ENCODE measurements at regions not wholly inside any gene's neighbourhood (a gene's known extent, or its start where the extent isn't known, plus 50 kb on each side); places are given as distances from the start of the nearest gene placed in this dataset.
"Not testable (repeated sequence)": the region's sequence is repeated elsewhere in the genome, so short reads cannot be mapped to it uniquely, and the experiment has no call there.

DNA sequence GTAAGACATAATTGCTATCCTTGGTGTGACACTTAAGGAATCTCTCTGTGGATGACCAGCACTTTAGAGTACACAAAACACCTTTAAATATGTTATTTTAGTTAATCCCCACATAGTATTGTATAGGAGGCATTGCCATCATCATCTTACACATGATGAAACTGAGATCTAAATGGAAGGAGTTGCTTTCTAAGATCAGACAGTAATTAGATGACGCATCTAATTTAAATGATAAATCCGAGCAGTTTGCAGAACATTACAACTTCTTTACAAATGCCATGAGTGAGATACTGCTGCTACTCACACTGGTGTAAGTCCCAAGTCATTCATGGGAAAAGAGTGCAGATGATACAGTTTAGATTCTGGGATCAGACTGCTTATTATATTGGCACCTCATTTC lies 431.9 kb downstream of the MFSD1 start:
- no peak for DNase-seq

DNA sequence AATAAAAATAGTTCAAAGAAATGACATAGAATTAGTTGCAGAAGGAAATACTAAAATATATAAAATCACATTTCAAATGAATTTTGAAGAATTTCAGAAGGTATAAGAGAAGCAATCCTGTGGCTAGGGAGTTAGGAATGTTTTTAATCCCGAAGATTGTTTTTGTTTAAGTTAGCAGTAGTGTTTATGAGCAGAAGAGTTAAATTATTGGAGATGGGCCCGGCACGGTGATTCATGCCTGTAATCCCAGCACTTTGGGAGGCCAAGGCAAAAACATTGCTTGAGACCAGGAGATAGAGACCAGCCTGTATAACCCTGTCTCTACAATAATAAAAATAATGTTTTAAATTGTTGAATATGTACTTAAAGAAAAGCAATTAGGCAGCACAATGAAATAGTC lies 432.5 kb downstream of the MFSD1 start:
- DNase-seq = no peak

DNA sequence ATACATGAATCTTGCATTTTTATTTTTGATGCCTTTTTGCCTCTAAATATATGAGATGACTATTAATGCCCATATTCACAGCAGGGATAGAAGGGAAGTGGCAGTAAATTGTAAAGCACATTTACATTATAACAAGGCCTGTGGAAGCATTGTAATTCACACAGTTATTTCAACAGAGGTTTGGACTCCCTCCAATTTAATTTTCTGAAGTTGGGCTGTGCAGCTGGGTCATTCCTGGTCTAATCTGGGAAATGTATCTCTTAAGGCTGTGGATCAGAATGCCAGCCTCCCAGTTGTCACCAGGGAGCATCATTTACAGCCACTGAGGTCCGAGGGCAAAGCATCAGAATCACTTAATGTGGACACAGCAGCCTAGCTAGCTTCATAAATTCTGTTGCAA lies 434.5 kb downstream of the MFSD1 start:
- no peak for DNase-seq

DNA sequence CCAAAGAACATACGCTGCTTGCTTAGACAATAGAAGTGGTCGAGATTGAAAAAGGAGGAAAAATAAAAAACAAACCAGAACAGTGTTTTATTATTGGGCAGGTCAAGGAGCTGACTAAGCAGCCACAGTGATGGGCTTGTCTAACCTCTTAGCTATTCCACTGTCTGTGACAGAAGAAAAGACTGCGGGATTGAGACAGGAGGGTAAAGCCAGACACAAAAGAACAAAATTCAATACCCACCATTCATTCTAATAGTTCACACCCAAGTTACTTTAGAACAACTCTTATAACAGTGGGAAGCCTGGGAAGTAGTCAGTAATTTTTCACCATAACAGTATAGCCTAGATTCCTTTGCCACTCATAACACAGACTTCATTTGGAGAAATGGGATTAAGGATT lies 435.4 kb downstream of the MFSD1 start:
- DNase-seq = no peak

DNA sequence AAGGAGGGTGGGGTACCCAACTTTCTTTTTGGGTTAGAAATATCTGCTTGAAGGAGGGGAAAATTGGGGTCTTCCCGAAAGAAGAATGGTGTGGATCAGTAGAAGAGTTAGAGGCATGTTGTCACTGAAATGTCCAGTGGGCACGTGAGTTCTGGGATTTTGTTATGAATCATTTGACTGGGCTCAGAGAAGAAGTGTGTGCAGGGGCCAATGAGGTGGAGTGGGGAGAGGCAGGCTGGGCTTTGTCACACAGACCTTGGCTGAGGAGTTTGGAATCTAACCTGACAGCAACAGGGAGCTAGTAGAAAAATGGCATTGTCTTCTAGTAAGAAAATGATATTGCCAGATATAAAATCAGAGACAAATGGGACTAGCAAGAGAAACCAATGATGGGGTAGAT lies 436.8 kb downstream of the MFSD1 start:
- DNase-seq = no peak

DNA sequence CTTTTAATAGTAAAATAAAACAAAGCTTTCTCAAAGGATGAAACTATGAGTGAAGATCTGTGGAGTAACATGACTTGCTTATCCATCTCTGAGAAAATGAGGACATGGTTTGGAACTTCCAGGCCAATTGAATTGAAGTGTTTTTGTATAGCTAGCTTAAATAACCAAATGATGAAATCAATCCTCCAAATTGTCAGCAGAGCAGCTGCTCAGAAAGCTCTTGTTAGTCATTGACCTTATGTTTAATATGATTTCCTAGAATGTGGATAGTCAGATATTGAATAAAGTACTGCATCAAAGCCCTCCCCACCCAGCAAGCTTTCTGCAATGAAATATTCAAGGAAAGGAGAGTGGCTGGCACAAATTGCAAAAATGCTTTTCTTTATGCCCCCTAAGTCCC lies 437.2 kb downstream of the MFSD1 start:
- DNase-seq = no peak

DNA sequence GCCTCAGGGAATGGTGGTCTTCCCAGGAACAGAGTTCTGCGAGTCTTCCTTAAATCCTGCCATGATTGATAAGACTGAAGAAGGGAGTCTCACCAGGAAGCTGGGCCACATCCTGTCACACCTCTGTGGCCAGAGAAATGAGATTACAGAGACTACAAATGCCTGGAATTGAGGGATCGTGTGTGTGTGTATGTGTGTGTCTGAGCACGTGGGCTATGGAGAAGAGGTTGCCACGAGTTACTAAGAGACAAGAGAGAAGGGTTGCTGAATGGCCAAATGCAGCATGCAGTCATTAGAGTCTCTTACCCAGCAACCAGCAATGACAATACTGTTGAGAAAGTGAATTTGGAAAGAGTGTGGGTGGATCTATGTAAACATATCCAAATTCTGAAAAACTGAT lies 443.1 kb downstream of the MFSD1 start:
- DNase-seq = no peak

DNA sequence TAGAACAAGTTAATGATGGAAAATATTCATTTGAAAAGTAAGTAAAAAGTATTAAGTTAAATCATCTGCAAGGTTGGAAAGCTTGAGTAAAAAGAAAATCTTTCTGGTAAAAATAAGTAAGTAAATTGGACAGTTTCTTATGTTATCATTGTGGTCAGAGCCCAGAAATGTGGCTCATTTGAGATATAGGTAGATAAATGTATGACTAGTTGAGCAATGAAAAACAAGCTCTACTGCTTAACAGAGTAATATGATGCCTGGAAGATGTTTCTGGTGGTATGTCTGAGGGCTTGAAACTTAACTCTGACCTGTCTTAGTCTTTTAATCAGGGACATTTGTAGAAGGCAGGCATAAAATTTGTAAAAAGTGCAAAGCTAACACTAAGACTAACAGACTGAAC lies 444.0 kb downstream of the MFSD1 start:
- no peak for DNase-seq

DNA sequence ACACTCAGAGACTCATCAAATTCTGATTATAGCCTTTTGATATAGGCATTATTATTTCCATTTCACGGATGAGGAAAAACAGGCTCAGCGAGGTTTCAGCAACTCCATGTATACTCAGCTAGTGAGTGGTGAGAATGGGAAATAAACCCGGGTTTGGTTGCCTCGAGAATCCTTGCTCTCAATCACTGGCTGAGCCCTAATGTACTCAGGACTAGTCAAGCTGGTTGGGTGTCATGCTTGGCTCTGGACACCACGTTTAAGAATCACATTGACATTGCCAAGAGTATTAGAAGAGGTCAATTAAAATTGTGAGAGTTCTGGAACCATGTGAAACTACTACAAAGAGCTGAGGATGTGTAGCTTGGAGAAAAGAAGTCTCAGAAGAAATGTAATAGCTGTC lies 444.5 kb downstream of the MFSD1 start:
- no peak for DNase-seq

DNA sequence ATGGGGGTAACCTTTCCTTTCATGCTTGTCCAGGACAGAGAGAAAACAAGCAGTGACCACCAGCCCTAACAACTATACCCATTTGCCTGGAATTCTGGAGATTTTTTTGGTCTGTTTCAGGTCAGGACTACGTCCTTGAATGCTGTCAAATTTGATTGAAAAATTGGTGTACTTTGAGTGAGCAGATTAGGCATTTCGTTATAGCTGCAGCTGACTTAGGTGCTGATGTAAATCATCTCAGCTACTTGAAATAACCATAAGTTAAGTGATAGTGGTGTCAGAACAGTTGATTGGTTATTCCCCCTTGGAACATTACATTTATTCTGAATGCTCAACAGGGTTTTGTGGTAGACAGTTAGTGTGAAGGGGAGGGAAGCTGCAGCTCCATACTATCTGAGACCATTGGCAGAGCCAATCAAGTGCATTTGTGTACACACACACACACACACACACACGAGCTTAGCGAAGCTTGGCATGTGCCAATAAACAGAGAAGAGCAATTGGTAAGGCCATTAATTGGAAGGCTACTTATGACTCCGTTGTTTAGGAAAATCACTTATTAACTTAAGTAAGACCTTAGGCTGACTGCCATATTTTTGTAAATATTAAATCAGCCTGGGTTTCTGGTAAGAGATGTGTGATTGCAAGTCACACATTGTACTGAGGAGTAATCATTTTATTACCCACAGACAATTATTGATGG lies 447.8 kb downstream of the MFSD1 start:
- DNase-seq = no peak

DNA sequence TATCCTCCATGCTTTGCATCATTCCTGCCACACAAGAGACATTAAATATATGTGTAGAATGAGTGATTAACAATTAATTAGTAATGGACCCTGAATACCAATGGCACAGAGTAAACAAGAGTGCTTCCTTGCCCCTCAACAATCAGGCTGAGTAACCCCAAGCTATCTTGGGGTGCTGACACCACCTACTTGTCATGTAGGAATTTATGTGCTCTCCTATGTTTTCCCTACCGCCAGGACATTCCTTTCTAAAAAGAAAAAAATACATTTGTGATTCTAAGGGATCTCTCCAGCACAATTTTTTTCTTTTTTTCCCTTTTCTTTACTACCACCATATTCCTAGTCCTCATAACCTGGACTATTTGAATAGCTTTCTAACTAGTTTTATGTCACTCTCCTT lies 449.1 kb downstream of the MFSD1 start:
- no peak for DNase-seq

DNA sequence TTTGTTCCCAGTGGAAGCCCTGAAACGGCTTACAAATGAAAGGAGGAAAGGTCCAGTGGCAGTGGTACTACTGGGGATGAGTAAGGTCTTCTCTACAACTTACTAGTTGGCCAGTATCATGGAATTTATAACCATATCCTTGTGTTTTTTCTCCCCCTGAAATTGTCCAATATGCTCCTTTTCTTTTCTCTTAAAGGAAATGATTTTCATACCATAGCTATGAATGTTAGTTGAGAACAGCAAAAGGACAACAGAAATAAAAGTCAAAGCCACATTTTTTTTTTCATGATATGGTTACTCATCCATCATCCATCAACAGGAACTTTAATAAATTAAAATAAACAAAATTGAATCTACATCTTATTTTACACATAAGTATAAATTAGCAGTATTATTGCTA lies 450.4 kb downstream of the MFSD1 start:
- no peak for DNase-seq

DNA sequence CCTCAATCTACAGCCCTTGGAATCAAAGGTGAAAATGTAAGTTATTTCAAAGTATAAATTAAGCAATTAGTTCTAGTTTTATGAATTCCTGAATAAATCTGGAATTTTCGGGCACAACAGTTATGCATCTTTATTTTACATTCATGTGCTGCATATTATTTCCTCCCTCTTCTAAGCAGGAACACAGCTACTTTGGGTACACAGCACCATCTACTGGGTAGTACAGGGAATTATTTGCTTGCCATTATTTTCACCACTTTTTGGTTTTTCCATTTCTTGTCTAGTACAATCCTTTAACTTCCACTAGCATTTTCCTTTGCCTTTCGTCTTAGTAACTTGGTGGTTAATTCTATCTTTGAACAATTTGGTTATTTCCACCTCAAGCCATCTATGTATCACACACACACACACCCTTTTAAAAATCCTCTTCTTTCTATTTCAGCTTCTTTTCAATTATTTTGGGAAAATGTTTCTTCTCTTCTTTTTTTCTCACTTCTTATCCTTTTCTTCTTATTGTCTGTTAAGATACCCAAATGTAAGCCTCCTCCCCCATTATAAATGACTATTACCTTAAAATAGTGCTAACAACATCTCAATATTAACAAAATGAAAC lies 451.0 kb downstream of the MFSD1 start:
- no peak for DNase-seq

DNA sequence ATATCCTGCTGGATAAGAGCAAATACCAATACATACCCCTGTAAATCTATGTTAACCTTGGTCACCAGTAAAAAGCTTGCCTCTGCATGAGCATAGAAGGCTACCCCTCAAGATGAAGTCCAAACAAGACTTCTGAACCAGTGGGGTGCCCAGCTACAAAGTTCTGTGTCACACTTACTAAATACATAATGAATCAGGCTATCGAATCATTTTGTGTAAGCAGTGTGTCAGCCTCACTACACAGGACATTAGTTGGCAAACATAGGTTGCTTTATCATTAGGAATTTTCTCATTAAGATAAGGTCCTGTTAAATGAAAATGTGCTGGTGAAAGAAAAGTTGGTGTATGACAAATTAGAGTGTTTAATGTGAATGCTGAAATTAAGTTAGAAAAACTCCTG lies 452.0 kb downstream of the MFSD1 start:
- no peak for DNase-seq

DNA sequence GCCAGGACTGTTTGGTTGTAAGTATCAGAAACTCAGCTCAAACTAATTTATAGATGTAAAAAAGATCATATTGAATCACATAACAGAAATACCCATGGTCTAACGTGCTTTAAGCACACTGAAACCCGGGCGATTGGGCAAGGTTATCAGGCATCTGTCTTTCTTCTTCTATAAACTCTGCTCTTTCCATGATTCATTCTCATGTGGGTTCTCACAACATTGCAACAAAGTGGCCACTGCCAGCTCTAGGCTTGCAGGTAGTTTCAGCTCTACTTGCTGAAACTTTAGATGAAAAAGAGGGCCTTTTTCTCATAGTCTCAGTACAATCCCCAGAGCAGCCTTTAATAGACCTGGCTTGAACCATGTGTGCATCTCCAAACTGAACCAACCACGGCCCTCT lies 456.1 kb downstream of the MFSD1 start:
- DNase-seq = no peak

DNA sequence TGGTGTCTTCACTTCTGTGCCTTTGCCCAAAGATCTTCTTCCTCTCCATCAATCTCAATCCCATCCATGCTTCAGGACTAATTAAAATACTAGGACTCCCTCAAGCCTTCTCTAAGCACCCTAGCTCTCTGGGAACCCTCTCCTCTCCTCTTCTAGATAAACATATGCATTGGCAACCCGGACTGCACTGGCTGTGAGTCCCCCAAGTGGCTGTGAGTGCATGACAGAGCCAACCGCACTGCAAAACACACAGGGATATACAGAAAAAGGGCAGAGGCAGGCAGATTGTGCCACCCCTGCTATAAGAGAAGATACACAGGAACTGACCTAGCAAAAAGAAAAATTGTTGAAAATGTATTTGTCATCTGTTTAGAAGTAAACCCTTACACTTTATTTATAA lies 457.1 kb downstream of the MFSD1 start:
- no peak for DNase-seq

DNA sequence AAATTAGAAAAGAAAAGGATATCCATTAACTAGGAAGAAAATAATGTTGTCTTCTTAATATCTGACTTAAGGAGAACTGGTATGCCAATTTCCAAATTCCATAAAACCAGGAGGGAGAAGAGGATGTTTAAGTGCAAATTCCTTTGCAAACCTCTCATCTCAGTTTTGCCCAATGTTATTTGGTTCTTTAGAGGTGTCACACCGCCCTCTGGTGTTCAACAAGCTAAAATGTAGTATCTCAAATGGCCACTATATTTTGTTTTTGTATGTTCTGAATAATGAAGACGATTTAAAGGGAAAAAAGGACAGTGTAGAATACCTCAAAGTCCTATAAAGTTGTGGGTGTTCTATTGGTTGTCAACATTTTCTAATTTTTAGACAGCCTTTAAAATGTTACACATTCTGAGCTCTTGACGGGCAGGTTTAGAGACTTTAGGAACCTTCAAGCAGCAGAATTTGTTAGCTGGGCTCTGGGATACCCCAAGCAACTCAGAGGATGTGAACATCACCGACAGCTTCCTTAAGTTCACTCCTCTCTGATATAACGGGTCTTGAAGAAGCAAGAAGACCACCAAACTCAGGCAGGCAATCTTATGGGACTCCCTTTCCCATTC lies 458.3 kb downstream of the MFSD1 start:
- peak; percentile 64 for DNase-seq

DNA sequence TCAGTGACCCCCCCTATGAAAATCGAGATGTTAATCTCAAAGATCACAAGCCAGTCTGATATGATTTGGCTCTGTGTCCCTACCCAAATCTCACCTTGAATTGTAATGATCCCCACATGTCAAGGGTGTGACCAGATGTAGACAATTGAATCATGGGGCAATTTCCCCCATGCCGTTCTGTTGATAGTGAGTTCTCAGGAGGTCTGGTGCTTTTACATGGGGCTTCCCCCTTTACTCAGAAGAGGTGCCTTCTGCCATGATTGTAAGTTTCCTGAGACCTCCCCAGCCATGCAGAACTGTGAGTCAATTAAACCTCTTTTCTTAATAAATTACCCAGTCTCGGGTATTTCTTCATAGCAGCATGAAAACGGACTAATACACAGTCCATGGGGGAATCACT lies 459.5 kb downstream of the MFSD1 start:
- not testable (repeated sequence) for DNase-seq

DNA sequence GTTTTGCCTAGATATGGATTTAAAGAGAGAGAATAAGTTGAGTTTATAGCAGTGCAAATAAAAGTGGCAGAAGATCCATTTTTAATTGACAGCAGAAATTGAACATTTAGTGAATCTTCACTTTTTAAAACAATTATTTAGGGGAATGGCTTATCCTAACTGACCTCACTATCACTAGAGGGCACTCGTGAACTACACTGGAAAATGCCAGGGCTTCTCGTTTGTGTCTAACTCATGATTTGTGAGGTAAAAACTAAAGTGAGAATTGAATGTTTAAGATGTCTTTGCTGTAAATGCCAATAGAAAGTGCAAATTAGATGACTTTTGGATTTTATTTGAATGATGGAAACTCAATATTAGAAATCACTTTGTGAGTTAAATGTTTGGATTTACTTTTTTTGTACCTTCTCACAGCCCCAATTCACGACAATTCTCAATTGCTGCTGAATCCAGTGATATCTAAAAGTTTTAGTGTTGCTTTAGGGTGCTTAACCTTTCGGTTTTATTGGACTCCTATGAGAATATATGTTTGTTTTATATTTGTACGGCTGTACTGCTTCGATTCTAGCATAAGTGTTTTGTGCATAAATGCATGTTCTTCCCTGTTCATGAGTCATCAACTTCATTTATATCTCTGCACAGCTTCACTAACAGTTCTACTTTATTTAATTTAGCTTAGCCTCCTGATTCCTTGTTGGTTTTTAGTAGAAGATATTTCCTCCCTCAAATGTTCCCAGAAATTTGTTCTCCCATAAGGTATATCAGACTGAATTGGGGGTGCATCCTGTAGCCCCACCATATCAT lies 462.1 kb downstream of the MFSD1 start:
- peak; percentile 50 for DNase-seq

DNA sequence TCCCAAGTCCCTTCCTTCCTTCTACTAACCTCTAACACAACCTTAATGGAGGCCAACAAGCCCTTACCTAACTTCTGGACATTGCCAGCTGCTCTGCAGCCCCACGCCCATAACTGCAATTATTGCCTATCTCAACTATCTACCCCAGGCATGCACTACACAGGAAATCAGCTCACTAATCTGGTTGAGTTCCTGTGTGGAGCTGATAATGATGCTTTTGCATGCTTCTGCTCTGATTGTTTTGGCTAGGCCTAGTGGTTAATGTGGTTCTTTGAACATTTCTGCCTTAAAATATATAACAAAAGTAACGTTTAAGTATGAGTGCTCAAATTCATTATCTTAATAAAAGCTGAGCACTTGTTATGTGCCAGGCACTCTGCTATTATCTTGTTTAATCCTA lies 463.9 kb downstream of the MFSD1 start:
- no peak for DNase-seq

DNA sequence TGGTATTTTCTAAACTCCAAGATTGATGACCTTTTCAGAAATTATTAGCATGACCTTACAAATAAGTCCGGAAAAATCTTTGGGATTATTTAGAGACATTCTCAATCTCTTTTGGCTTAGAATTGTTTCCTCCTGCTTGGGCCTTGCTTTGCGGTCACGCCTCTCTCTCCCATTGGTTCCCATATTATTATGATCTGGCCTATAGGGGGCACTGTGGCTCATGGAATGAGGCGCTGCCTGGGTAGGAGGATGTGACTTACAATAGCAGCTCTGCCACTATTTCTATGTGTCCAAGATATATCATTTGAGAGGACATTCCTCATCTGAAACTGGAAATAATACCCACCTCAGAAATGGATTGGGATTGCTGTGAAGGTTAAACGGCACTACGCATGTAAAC lies 464.9 kb downstream of the MFSD1 start:
- DNase-seq = peak; percentile 57

DNA sequence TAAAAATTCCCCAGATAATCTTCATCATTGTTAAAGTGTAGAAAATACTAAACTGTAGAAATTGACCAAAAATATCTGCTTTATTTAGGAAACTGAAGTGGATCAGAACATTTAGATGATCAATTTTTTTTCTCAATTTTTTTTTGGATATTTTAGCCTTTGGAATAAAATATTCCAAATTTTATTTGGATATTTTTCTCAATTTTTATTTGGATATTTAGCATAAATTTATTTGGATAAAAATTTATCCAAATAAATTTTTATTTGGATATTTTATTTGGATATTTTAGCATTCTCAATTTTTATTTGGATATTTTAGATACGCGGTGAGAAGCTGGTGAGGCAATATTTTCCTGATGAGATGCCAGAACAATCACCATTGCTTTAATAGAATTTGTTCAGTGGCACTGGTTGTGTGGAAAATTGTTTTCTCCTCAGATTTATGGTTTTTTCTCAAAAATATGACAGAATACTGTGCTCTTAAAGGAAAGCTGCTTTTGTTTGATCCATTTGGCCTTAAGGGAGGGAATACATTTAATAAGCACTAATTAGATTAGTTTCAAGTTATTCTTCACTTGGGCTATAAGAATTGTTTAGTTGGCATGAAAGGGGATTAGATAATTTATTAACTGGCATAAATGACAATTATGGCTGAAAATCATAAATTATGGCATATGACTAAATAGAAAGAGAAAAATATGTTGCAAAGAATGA lies 470.1 kb downstream of the MFSD1 start:
- DNase-seq = no peak

All from left kidney (tissue), 1 donor.